Activated CD4-positive, alpha-beta T cell treated with anti-CD3 and anti-CD28 coated beads, Interleukin-2, amount 50 U/mL, for 48 hours (primary cell): ENCODE measurements at regions not wholly inside any gene's neighbourhood (a gene's known extent, or its start where the extent isn't known, plus 50 kb on each side); places are given as distances from the start of the nearest gene placed in this dataset.

Experiments used
- DNase-seq, 2 experiments: peaks; one replicate each; pipeline ENCODE4 v3.0.0-alpha.2; 2020

DNA sequence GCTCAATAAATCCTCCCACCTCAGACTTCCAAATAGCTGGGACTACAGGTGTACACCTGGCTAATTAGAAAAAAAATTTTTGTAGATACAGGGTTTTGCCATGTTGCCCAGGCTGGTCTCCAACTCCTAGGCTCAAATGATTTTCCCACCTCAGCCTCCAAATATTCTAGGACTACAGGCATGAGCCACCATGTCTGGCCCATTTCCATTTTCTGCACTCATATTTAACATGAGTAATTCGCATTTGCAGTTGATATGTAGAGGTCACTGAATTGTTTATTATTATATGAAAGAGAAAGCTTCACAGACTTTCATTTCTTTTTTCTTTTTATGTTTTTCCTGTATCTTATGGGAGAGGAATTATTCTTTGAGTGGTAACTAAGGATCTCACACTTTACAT is 492.7 kb downstream of the CNTN3 start:
- DNase-seq = no peak

DNA sequence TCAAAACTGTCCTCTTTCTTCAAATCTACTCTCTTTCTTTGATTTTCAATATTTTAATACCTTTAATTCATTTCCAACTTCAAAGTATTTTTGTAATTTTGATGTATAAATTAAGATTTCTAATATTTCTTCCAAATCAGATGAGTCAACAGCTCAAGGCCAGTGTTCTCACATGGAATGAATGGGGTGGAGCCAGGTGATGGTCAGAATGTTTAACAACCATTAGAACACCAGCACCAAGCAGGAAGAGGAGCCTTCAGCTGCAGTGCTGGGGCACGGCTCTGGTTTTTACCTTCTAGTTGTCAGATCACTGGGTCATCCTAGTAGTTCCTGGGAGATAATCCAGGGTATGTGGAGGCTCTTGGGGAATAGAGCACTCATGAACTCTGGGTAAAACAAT is 494.5 kb upstream of the PDZRN3 start:
- no peak for DNase-seq

GRCh38 chr3:74115906-74116305 is 491.2 kb upstream of the PDZRN3 start:
- DNase-seq = no peak

DNA sequence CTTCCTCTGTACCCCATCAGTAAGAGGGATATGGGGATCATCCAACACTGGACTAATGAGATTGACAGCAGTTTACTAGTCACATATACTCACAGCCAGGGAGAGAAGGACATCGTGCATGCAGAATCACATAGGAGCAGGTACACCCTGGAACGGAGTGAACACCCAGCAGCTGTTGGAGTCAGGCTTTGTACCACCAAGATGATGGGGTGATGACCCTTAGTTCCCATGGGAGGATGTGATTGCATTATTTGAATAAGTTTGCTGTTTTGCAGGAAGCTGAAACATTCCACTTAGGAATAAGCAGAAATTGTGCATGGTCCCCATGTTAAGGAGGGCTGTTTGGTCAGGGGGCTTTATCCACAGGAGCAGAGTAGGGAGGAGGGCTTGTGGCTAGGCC is 482.7 kb upstream of the PDZRN3 start:
- no peak for DNase-seq

DNA sequence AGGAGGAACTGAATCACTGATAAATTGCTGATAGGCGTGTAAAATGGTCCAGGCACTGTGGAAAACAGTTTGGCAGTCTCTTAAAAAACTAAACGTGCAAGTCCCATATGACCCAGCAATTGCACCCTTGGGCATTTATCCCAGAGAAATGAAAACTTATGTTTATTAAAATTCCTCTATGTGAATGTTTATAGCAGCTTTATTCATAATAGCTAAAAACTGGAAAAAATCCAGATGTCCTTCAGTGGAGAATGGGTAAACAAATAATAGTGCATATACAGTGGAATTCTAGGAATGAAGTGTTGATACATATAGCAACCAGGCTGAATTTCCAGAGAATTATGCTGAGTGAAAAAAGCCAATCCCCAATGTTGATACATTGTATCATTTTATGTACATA is 482.2 kb upstream of the PDZRN3 start:
- DNase-seq = no peak

DNA sequence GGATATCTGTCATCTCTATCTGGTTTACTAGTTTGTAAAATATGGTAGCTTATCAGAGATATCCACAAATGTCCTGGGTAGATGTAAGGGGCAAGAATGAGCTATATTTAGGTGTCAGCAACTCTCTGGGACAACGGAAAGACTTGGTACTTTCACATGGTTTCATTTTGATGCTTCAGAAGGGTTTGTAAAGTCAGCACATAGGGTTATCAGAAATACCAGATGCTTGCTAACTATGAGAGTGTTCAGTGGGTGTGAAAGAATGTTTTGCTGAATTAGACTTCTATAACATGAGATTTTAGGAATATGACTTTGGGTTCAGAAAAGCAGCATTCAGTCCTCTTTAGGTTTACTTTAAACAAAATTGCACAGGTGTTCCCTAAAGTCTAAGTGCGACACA is 466.5 kb upstream of the PDZRN3 start:
- DNase-seq = no peak

GRCh38 chr3:74089814-74090213 is 465.1 kb upstream of the PDZRN3 start:
- DNase-seq = no peak

DNA sequence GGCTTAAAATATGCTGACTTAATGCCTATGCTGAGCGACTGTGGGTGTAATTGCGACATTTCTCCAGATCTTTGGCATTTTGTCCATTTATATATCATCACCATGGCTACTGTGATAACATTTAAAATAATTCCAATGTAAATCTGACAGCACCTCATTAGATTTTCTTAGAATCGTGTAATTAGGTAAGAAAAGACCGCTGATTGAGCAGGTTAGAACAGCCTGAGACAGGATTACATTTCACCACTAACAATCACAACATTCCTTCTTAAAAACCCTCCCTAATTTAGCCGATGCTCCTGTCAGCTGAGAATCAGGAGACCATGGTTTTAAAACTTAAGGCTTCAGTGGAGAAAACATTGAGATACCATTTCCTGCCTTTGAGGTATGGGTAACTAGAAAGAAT is 455.3 kb upstream of the PDZRN3 start:
- no peak for DNase-seq

DNA sequence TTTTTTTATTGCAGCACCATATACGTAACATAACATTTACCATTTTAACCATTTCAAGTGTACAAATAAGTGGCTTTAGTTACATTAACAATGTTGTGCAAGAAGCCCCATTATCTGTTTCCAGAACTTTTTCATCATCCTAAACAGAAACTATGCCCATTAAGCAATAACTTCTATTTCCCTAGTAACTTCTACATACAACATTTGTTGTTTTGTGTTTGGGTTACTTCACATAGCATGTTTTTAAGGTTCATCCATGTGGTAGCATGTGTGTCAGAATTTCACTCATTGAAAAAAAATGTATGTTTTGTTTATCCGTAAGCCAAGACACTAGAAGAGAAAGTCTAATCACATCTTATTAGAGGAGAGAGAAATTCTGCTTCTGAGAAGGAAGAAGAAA is 450.5 kb upstream of the PDZRN3 start:
- DNase-seq = no peak

GRCh38 chr3:74074700-74075099 is 450.0 kb upstream of the PDZRN3 start:
- no peak for DNase-seq

DNA sequence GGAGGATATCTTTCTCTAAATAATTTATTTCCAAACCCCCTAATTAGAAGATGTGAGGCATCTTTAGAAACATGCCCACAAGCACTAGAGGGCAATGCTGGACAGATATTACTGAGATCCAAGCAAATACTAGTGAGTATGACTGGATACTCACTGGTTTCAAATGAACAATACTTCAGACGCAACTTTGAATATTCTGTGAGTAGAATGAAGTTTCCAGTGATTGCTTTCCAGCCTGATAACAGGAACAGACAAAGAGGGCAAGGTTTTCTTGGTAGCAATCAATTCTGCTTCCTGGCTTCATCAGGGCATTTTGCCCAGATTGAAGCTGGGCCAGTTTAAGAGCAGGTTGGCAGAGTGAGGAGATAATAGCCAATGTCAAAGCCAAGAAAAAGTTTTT is 442.6 kb upstream of the PDZRN3 start:
- DNase-seq = no peak

- no peak for DNase-seq
Measured at GRCh38 chr3:74066456-74066855, 441.7 kb upstream of the PDZRN3 start.

DNA sequence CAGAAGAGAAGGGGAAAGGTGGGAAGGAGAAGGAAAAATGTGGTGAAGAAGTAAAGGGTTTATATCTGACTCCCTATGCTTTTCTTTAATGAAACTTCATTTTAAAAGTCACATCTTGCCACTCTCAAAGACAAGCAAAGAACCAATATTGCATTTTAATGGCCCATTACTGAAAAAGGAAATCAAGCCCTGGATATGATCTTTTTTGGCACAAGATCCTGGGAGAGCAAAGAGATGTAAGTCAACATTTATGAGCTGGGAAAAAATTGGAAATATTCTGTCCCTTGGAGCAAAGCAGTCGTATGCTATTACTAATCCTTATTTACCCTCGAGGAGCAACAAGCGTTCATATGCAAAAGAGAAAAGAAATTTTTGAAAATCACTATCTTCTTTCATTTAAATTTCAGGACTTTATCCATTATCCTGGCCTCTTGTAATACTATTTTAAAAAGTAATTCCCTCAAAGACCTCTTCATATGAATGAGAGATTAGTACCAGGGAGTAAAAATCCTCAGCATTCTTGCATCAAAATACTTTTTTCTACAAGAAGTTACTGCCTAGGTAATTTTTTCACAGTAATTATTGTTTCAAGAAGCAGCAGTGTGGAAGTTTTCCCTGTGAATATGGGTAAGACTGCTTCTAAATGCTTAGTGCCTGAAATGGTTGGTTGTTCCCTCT is 435.3 kb upstream of the PDZRN3 start:
- DNase-seq = no peak

GRCh38 chr3:74059301-74059922 is 434.7 kb upstream of the PDZRN3 start:
- no peak for DNase-seq

- DNase-seq = no peak
Measured at GRCh38 chr3:74057169-74057568, 432.4 kb upstream of the PDZRN3 start.

- no peak for DNase-seq
Measured at GRCh38 chr3:74055061-74055460, 430.3 kb upstream of the PDZRN3 start.

DNA sequence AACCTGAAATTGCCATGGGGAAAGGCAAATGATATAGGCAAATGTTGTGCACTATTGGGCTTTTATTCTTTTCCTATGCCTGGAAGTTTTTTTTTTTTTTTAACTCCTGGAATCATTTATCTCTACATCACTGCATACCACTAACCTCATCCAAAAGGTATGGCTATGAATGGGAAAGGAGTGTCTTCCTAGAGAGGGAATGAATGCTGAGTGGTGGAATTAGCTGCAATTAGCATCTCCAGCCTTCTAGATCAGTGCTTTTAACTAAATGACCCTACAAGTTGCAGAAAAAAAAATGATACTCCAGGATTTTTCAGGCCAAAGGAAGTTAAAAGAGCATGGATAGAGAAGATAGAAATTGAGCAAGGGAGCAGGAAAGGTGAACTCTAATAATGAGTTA is 429.8 kb upstream of the PDZRN3 start:
- DNase-seq = no peak

GRCh38 chr3:74053970-74054516 is 429.3 kb upstream of the PDZRN3 start:
- DNase-seq = no peak

GRCh38 chr3:74049444-74049843 is 424.7 kb upstream of the PDZRN3 start:
- DNase-seq = no peak

- DNase-seq = no peak
Measured at GRCh38 chr3:74048699-74049098, 424.0 kb upstream of the PDZRN3 start.

DNA sequence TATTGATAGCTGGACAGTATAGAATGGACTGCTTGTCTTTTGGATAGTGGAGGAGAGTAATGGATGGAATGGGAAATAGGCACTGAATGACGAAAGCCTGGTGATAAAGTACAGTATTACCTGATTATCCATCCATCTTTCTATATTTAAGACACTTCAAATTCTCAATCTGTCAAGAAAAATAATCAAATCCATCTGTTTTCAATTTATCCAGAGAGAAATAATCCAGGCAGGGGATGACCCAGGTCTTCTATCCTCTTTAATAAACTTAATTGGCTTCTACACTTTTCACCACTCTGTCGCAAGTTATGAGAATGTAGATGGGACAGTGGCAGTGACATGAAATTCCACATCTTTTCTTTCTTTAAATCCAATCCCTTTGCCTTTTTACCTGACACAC is 420.3 kb upstream of the PDZRN3 start:
- DNase-seq = no peak

DNA sequence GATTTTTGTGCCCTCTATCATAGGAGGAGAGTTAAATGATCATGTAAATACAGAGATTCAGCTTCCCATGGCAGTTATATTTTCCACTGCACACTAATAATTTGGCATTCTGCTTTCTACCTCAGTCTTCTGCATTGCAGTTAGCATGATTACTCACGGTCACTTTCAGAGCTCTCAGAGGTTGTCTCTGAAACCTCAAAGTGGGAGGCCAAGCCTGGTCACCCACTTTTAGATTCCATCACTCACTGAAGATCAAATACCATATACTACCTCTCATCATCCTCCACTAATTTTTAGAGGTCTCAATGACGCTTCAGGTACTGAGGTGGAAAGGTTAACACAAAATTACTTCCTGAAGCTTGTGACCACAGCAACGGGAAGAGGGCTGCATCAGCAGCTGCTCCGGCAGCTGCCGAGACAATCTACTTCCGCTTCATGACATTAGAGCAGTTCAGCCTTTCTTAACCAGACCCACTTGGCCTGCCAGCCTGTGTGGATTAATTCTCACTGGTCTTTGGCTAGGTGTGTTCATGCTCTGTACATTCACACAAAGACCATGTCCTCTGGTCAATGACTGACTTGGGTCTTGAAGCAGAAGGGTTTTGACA is 416.4 kb upstream of the PDZRN3 start:
- no peak for DNase-seq

DNA sequence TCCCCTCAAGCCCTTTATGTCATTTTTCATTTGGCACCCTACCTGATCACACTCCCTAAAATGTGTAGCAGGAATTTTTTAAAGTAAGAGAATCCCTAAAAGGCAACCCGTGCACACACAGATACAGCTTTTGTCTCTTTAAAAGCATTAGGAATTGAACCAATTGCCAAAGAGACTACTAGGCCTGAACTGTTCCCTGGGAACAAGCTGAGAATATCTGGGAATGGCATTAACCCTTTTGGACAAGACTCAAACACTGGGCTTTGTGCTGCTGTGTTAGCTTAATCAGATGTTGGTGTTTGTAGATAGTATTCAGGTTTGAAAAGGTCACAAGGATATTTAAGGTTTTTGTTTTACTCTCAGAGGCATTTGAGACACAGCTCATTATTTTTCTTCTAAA is 414.4 kb upstream of the PDZRN3 start:
- DNase-seq = no peak

GRCh38 chr3:74036568-74036967 is 411.8 kb upstream of the PDZRN3 start:
- DNase-seq = no peak
